ENCODE measurements at regions not wholly inside any gene's neighbourhood (a gene's known extent, or its start where the extent isn't known, plus 50 kb on each side); places are given as distances from the start of the nearest gene placed in this dataset.

GRCh38 chr7:32357535-32358277 lies 132.5 kb downstream of the LSM5 start:
- no peak overlapping the region for H3K4me3 ChIP-seq (ENCODE audit: low read length)
- DNase-seq (ENCODE audit: low read depth, low spot score): peak; percentile 14

DNA sequence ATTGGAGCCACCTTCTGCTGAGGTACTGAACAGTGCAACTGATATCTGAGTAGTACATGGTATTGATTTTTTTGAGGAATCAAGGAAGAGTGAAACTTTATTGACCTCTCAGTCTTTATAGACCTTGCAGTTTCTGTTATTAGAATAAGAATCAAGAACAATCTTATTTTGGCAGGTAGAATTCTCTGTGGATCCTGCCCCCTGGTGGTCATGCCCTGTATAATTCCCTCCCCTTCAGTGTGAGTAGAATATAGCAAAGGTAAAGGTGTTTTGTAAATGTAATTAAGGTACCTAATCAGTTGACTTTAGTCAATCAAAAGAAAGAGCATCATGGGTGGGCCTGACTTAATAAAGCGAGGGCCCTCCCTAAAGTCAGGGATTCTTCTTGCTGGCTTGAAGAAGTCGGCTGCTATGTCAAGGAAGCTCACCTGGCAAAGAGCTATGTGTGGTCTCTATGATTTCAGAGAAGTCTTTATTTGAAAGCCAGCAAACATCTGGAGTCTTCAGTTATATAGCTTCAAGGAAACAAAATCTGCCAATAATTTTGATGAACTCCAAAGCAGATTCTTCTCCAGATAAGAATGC lies 142.8 kb downstream of the LSM5 start:
- DNase-seq (ENCODE audit: low read depth, low spot score): peak; percentile 24
- no peak overlapping the region for H3K4me3 ChIP-seq (ENCODE audit: low read length)

- DNase-seq (ENCODE audit: low read depth, low spot score): no peak
- H3K4me3 ChIP-seq (ENCODE audit: low read length): no peak overlapping the region
Observed at GRCh38 chr7:32346253-32346652, 143.9 kb downstream of the LSM5 start.

- no peak for DNase-seq (ENCODE audit: low read depth, low spot score)
- H3K4me3 ChIP-seq (ENCODE audit: low read length): no peak overlapping the region
Observed at GRCh38 chr7:32336726-32337125, 153.5 kb downstream of the LSM5 start.

DNA sequence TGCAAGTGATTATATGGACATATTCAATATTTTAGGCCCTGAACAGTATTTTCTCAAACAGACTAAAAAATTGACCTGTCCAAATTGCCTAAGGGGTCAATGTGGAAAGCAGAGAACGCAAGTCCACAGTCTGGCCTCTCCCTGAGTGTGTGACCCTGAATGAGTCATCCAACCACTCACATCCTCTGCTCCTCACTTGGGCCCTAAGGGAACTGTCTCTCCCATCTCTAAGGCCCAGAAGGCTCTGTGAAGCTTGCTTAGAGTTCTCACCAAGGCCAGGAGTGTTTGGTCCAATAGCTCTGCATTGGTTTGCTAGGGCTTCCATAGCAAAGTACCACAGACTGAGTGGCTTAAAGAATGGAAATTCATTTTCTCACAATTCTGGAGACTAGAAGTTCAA lies 155.1 kb downstream of the LSM5 start:
- no peak overlapping the region for H3K4me3 ChIP-seq (ENCODE audit: low read length)
- no peak for DNase-seq (ENCODE audit: low read depth, low spot score)

DNA sequence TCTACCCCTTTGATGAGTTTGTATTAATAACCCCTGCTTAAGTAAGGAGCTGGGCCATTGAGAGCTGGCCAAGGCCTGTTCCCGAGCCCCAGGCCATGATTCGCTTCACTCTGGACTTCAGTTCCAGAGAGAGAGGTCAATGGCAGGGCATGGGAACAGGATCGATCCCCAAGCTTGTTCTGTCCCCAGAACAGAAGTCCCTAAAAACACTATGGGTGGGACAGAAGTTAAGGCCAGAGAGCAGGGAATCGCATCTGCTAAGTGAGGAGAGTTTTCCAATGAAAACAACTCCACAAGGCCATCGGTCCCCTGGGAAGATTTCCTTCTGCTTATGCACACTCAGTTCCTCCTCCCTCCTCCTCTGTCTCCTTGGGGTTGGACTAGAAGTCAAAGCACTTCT lies 159.6 kb downstream of the LSM5 start:
- H3K4me3 ChIP-seq (ENCODE audit: low read length): no peak overlapping the region
- no peak for DNase-seq (ENCODE audit: low read depth, low spot score)

DNA sequence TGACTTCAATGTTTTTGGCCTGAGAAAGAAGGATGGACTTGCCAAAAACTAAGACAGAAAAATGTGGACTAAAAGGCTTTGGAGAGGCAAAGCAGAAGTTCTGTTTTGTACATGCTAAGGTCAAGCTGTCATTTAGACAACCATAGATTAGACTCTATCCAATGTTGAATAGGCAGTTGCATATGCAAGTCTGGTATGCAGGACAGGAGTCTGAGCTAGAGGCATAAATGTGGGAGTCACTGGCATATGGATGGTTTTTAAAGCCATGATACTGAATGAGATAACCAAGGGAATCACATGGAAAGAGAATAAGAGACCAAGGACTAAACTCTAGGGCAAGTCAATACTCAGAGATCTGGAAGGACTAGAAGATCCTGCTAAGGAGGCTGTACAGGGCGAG lies 164.1 kb downstream of the LSM5 start:
- H3K4me3 ChIP-seq (ENCODE audit: low read length): no peak overlapping the region
- DNase-seq (ENCODE audit: low read depth, low spot score): no peak

DNA sequence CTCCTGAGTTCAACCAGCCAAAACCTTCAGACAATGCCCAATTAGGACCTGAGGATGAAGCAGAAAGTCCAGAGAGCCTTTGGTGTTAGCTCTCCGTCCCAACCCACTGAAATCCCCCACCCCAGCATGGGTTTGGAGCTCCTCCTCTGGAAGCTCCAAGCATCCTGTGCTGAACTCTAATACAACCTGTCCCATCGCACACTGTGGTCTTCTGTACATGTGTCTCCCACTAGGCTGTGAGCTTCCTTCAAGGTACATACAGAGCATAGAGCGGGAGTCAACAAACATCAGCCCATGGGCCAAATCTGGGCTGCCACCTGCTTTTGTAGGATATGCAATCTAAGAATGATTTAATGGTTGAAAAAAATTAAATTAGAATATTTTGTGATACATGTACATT lies 166.5 kb downstream of the LSM5 start:
- no peak for DNase-seq (ENCODE audit: low read depth, low spot score)
- H3K4me3 ChIP-seq (ENCODE audit: low read length): no peak overlapping the region

GRCh38 chr7:32319012-32319382 lies 171.2 kb downstream of the LSM5 start:
- H3K4me3 ChIP-seq (ENCODE audit: low read length): no peak overlapping the region
- no peak for DNase-seq (ENCODE audit: low read depth, low spot score)

DNA sequence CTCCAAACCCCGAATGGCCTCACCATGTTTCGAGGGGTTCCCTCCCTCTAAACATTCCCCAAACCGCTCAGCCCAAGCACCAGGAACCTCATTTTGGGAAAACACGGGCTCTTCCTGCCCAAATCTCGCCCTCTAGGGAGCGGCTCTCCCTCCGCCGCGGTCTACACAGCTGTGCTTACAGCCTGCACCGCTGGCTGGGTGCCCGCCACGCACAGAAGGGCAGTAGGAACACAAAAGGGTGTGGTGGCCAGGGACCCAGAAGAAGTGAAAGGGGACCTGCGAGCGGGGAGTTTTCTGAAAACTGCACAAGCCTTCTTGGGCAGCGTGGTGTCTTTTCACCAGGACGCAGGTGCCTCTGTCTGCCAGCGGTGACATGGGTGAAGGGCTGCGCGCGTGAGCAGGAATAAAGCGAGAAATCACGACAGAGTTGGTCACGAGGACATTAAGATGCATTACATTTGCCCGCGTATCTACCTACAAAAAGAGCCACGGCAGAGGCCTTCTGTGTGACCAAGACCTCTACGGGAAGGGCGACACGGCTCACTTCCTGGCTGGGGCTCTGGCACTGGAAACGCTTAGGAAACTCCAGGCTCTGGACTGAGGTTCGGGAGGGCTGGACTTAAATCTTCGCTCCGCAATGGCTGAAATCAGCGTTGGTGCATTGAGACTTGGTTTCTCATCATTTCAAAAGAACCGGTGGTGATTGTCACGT lies 171.7 kb downstream of the LSM5 start:
- no peak for DNase-seq (ENCODE audit: low read depth, low spot score)
- H3K4me3 ChIP-seq (ENCODE audit: low read length): no peak overlapping the region

DNA sequence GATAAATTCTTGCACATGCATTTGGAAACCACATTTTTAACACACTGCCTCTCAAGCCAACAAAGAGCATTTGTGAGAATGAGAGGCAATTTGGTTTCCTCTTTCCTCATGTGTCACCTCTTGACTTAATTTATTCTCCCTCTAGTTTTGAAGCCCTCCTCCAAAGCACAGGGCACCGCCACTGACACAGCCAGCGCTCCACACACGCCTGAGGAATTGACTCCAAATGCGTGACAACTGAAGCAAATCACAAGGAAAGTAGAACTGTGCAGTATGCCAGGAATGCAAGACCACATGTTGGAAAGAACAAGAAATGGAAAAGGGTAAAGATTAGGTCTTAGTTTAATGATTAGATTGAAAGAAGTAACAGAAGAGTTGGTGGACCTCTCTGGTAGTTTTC lies 173.3 kb downstream of the LSM5 start:
- H3K4me3 ChIP-seq (ENCODE audit: low read length): no peak overlapping the region
- no peak for DNase-seq (ENCODE audit: low read depth, low spot score)

DNA sequence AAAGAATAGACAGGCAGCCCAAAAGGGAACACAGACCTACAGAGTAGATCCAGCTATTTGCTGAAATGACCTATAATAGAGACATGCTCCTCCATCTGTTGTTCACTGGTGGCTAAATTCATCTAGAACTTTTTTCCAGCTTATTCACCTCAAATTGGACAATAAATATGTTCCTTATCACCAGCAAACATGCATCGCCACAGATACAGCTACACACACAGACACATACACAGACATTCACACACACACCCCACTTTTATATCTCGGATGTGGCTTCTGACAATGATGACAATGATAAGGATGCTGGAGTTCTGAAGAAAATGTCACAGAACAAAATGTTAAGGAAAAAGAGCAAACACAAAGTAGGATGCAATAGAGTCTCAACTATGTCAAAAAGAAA lies 175.4 kb downstream of the LSM5 start:
- no peak overlapping the region for H3K4me3 ChIP-seq (ENCODE audit: low read length)
- DNase-seq (ENCODE audit: low read depth, low spot score): no peak

GRCh38 chr7:32301427-32301826 lies 188.8 kb downstream of the LSM5 start:
- DNase-seq (ENCODE audit: low read depth, low spot score): no peak
- H3K4me3 ChIP-seq (ENCODE audit: low read length): no peak overlapping the region

GRCh38 chr7:32299133-32299702 lies 191.0 kb downstream of the LSM5 start:
- H3K4me3 ChIP-seq (ENCODE audit: low read length): no peak overlapping the region
- no peak for DNase-seq (ENCODE audit: low read depth, low spot score)

DNA sequence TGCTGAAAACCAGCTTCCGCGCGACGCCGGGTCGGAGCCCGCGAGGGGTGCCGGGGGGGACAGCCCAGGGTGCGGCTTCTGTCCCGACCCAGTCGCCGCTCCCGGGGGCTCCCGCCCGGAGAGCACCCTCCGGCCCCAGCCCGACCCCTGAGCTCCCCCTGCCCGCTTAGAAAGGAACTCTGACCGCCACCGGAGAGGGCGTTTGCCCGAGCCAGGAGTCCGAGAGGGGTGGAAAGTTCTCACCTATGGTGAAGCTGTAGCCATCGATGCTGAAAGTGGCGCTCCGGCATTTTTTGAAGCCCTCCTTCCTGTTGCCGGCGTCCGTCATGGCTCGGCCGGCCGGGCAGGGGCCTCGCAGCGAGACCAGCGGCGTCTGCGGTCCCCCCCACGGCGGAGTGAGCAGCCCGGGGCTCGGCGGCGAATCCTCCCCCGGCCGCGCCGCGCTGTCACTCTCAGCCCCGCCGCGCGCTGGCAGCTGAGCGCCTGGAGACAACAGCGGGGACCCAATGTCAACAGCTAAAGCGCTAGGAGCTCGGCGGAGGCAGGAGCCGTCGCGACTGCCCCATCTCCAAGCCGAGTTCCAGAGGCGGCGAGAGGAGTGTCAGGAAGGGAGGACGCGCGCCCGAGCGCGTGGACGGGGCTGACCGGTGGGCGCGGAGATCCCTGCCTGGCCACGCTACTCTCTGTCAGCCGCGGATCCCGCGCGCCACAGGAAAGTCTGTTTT lies 191.6 kb downstream of the LSM5 start:
- DNase-seq (ENCODE audit: low read depth, low spot score): no peak
- H3K4me3 ChIP-seq (ENCODE audit: low read length): no peak overlapping the region

DNA sequence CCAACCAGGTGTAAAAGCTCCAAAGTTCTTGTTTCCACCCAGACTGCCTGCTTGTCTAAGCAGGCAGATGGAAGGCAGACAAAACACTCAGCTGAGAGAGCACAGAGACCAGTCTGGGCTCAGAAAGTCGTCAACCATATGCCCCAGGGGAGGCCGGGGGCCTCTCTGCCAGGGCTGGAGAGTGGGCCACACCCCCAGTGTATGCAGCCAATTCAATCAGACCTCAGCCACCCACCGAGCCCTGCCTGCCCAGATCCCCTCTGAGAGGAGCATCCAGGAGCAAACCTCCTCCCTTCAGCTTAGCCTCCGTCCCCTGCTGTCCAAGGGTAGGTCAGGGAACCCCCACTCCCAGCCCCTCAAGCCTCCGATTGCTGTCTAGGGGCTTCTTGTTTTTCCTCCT lies 196.3 kb downstream of the LSM5 start:
- H3K4me3 ChIP-seq (ENCODE audit: low read length): no peak overlapping the region
- no peak for DNase-seq (ENCODE audit: low read depth, low spot score)

DNA sequence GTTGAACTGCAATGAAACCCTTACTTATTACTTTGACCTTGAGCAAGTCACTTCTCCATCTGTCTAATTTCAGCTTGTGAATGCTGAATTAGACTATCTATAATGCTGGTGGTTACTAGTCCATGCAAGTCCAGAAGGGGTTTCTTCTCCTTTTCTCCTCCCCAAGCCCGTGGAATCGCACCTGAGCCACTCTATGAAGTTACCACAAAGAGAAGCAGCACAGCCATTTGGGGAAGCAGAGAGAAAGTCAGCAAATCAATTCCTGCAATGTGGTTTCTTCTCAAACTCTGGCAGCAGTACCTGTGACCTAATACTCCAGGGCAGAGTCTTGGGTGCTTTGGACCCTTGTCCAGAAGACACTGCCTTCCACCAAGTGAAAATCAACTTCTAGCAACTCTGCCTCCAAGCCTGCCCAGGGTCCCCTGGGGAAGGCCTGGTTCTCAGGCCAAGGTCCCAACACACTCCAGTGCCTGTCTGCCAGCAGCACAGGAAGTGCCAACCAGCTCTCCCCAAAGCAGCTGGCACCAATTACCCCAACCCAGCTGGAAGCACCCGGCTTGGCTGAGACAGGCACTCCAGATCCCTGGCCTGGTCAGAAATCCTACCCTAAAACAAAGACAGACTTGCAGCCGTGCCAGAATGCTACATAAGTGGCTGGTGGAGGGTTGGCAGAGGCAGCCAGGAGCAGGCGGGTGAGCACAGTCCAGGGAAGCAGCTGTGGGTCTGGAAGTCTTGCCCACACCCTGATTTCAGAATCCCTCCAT lies 200.3 kb downstream of the LSM5 start:
- no peak overlapping the region for H3K4me3 ChIP-seq (ENCODE audit: low read length)
- DNase-seq (ENCODE audit: low read depth, low spot score): no peak

DNA sequence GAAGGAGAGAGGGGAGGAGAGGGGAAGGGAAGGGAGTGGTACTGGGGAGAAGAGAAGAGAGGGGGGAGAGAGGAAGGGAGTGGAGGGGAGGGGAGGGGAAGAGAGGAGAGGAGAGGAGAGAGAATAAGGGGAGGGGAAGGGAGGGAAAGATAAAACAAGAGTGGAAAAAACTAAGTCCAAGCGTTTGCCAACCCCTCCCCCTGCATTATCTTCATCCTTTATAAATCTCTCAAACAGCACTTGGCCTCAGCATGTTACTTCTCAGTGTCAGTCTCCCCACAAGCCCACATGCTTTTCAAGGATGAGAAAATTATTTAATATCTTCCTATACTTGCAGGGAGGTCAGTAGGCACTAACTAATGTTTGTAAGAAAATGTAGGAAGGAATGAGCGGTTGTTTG lies 204.5 kb downstream of the LSM5 start:
- no peak for DNase-seq (ENCODE audit: low read depth, low spot score)
- H3K4me3 ChIP-seq (ENCODE audit: low read length): no peak overlapping the region

DNA sequence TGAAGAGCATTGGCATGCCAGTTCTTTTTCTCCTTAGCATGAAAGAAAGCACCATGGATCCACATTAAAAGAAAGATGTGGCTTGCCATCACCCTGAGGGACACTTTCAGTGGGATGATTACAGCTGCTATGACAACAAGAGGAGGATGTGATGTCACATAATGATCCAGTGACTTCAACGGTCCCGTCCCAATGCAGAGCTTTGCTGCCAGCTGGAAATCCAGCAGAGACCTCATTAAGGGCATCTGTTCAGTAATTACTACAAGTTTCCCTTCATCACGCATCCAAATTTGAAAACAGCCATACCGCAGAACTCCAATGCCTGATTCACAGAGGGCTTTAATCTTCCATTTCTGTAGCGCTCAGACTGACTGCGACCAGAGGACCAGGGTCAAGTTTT lies 206.6 kb downstream of the LSM5 start:
- DNase-seq (ENCODE audit: low read depth, low spot score): no peak
- no peak overlapping the region for H3K4me3 ChIP-seq (ENCODE audit: low read length)
